Keratinocyte (primary cell): ENCODE measurements at regions not wholly inside any gene's neighbourhood (a gene's known extent, or its start where the extent isn't known, plus 50 kb on each side); places are given as distances from the start of the nearest gene placed in this dataset.

Source experiments
- DNase-seq: peaks from one replicate; pipeline ENCODE4 v3.0.0-alpha.2; 2011; ENCODE audit warnings: low read depth, missing footprints, low spot score
- FAIRE-seq: peaks from 2 replicates; lab custom pipeline; 2011; peaks lifted over from hg19 to GRCh38; lab: Jason Lieb, UNC
- H2AFZ ChIP-seq: 2 replicates; pipeline ENCODE4 v1.6.0; 2012; ENCODE audit warnings: low read length, control low read depth, inconsistent platforms; ENCODE audit not compliant: control insufficient read depth
- H3K27ac ChIP-seq: 2 replicates; pipeline ENCODE4 v1.5.1; 2011; ENCODE audit warnings: low read length; ENCODE audit not compliant: control insufficient read depth, insufficient read depth
- H3K27me3 ChIP-seq: 3 replicates; pipeline ENCODE4 v1.6.0; 2011; ENCODE audit warnings: low read length; ENCODE audit not compliant: control insufficient read depth, insufficient read depth; ENCODE audit errors: extremely low read depth
- H3K36me3 ChIP-seq, 2 experiments: 2 replicates in 1 of 2; 3 replicates in 1 of 2; pipeline ENCODE4 v1.5.1; 2011; ENCODE audit warnings: low read length in 2 of 2, mild to moderate bottlenecking in 1 of 2; ENCODE audit not compliant: control insufficient read depth in 2 of 2, insufficient read depth in 2 of 2; ENCODE audit errors: extremely low read depth in 1 of 2
- H3K4me1 ChIP-seq: 3 replicates; pipeline ENCODE4 v1.5.1; 2011; ENCODE audit warnings: low read length; ENCODE audit not compliant: control insufficient read depth, insufficient read depth; ENCODE audit errors: extremely low read depth
- H3K4me2 ChIP-seq: 3 replicates; pipeline ENCODE4 v1.6.0; 2011; ENCODE audit warnings: low read depth, low read length; ENCODE audit not compliant: control insufficient read depth, insufficient read depth; ENCODE audit errors: extremely low read depth
- H3K4me3 ChIP-seq, 3 experiments: fragments of 200-600 bp in 1 of 3; sonication (generic) in 1 of 3; 2 replicates in 2 of 3; 3 replicates in 1 of 3; pipeline ENCODE4 v1.5.1; 2011 to 2016; ENCODE audit warnings: low read length in 3 of 3, mild to moderate bottlenecking in 3 of 3, control low read depth in 2 of 3, inconsistent platforms in 1 of 3, low read depth in 1 of 3, mixed read lengths in 1 of 3, mixed run types in 1 of 3, moderate library complexity in 1 of 3; ENCODE audit not compliant: control insufficient read depth in 2 of 3, insufficient read depth in 2 of 3; ENCODE audit errors: extremely low read depth in 1 of 3
- H3K79me2 ChIP-seq: 2 replicates; pipeline ENCODE4 v1.6.0; 2012; ENCODE audit warnings: low read length; ENCODE audit not compliant: control insufficient read depth, insufficient read depth
- H3K9ac ChIP-seq: 3 replicates; pipeline ENCODE4 v1.6.0; 2011; ENCODE audit warnings: low read length; ENCODE audit not compliant: control insufficient read depth, insufficient read depth; ENCODE audit errors: extremely low read depth
- H3K9me1 ChIP-seq: 3 replicates; pipeline ENCODE4 v1.6.0; 2011; ENCODE audit warnings: low read length; ENCODE audit not compliant: control insufficient read depth, insufficient read depth; ENCODE audit errors: extremely low read depth
- H3K9me3 ChIP-seq: 2 replicates; pipeline ENCODE4 v1.5.1; 2012; ENCODE audit warnings: low read depth, low read length; ENCODE audit not compliant: control insufficient read depth
- H4K20me1 ChIP-seq: 3 replicates; pipeline ENCODE4 v1.6.0; 2011; ENCODE audit warnings: low read length; ENCODE audit not compliant: control insufficient read depth, insufficient read depth; ENCODE audit errors: extremely low read depth
- EZH2 ChIP-seq: IDR thresholded peaks from one replicate; pipeline ENCODE4 v1.6.1; 2012; ENCODE audit warnings: inconsistent platforms, mild to moderate bottlenecking, low read length, moderate library complexity
- dilution Hi-C: fragments of 300-500 bp; cut with MboI; formaldehyde crosslinking; loops from one replicate; pipeline ENCODE4 v1.7.0; 2020; ENCODE audit warnings: low sequenced_read_pairs; ENCODE audit not compliant: extremely low pct_ligation_motif_present
- TF ChIP-seq, protein P1 (sequence below), 3 experiments: IDR thresholded peaks in 1 of 3; conservative IDR thresholded peaks in 1 of 3; optimal IDR thresholded peaks in 1 of 3; 2 replicates in 2 of 3; 3 replicates in 1 of 3; pipeline versions ENCODE3 to v1.5.1; 2011; ENCODE audit warnings: low read length in 3 of 3, mild to moderate bottlenecking in 3 of 3, moderate library complexity in 2 of 3, control low read depth in 1 of 3, inconsistent platforms in 1 of 3; ENCODE audit not compliant: insufficient read depth in 2 of 3; ENCODE audit errors: extremely low read depth in 1 of 3

DNA sequence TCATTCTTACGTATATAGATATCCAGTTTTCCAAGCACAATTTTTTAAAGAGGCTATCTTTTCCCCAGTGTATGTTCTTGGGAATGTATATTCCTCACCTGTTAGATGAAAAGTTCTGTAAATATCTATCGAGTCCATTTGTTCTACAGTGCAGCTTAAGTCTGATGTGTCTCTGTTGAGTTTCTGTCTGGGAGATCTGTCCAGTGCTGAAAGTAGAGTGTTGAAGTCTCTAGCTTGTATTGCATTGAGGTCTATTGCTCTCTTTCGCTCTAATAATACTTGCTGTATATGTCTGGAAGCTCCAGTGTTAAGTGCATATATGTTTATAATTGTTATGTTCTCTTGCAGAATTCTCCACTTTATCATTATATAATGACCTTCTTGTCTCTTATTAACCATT lies 373.1 kb downstream of the PPARGC1A start:
- H3K79me2 ChIP-seq, result no peaks in the 10 kb centered on the region
- H3K4me3 ChIP-seq, result no peak overlapping the region
- no peak overlapping the region for H2AFZ ChIP-seq
- no peaks in the 10 kb centered on the region for H3K9me1 ChIP-seq
- H4K20me1 ChIP-seq, result no peaks in the 10 kb centered on the region
- no peak overlapping the region for H3K4me2 ChIP-seq
- no peak for TF ChIP-seq EZH2
- TF ChIP-seq, protein P1, sequence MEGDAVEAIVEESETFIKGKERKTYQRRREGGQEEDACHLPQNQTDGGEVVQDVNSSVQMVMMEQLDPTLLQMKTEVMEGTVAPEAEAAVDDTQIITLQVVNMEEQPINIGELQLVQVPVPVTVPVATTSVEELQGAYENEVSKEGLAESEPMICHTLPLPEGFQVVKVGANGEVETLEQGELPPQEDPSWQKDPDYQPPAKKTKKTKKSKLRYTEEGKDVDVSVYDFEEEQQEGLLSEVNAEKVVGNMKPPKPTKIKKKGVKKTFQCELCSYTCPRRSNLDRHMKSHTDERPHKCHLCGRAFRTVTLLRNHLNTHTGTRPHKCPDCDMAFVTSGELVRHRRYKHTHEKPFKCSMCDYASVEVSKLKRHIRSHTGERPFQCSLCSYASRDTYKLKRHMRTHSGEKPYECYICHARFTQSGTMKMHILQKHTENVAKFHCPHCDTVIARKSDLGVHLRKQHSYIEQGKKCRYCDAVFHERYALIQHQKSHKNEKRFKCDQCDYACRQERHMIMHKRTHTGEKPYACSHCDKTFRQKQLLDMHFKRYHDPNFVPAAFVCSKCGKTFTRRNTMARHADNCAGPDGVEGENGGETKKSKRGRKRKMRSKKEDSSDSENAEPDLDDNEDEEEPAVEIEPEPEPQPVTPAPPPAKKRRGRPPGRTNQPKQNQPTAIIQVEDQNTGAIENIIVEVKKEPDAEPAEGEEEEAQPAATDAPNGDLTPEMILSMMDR (optimal IDR thresholded peaks at IDR 0.05 in 1 of 3, IDR thresholded peaks at IDR 0.05 in 1 of 3, conservative IDR thresholded peaks at IDR 0.05 in 1 of 3; ENCODE audit: extremely low read depth in 1 of 3, insufficient read depth in 2 of 3, low read length in 3 of 3), result no peak
- dilution Hi-C loops, result no loop called here
- H3K27ac ChIP-seq, result no peak overlapping the region
- H3K27me3 ChIP-seq, result no peaks in the 10 kb centered on the region
- no peaks in the 10 kb centered on the region for H3K36me3 ChIP-seq
- no peaks in the 10 kb centered on the region for H3K9me3 ChIP-seq
- FAIRE-seq, result no peak
- H3K9ac ChIP-seq, result no peak overlapping the region
- no peak for DNase-seq
- no peaks in the 10 kb centered on the region for H3K4me1 ChIP-seq

DNA sequence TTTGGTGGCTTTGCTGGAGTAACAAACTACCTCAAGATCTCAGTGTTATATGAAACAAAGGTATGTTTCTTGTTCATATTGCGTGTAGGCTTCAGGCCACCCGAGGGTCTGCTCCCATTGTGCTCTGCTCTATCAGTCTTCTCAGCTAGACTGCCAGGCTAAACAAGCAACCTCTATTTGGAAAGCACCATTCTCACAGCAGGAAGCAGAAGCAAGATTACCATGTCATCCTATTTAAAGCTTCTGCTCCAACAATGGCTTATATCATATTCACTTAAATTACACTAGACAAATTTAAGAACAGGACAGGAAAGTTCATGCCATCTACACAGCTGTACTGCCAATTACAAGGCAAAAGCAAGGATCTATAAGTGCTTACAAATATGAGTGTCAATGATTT lies 385.8 kb downstream of the PPARGC1A start:
- H3K4me3 ChIP-seq, result no peak overlapping the region

More for the DNA sequence above, 385.8 kb downstream of the PPARGC1A start:
- Histone ChIP-seq H3K36me3 (no peaks in the 10 kb centered on the region), H3K9me3 (no peaks in the 10 kb centered on the region), H3K9me1 (no peaks in the 10 kb centered on the region), H3K4me2 (no peak overlapping the region), H3K4me1 (no peaks in the 10 kb centered on the region), H4K20me1 (no peaks in the 10 kb centered on the region), H3K27me3 (no peaks in the 10 kb centered on the region), H3K9ac (no peak overlapping the region), H3K79me2 (no peaks in the 10 kb centered on the region), H3K27ac (no peak overlapping the region), H2AFZ (no peak overlapping the region)
- TF ChIP-seq, protein P1 (optimal IDR thresholded peaks at IDR 0.05 in 1 of 3, IDR thresholded peaks at IDR 0.05 in 1 of 3, conservative IDR thresholded peaks at IDR 0.05 in 1 of 3; ENCODE audit: extremely low read depth in 1 of 3, insufficient read depth in 2 of 3, low read length in 3 of 3), result no peak
- TF ChIP-seq EZH2, result no peak
- no peak for DNase-seq
- dilution Hi-C loops, result no loop called here
- FAIRE-seq, result no peak
